RCC 7860 (cell line): ENCODE measurements at regions not wholly inside any gene's neighbourhood (a gene's known extent, or its start where the extent isn't known, plus 50 kb on each side); places are given as distances from the start of the nearest gene placed in this dataset.
"Not testable (repeated sequence)": the region's sequence is repeated elsewhere in the genome, so short reads cannot be mapped to it uniquely, and the experiment has no call there.

ENCODE experiments used
- DNase-seq: peaks from one replicate; pipeline ENCODE4 v3.0.0-alpha.2; 2015; ENCODE audit warnings: low spot score
- FAIRE-seq: peaks from 2 replicates; lab custom pipeline; 2012; peaks lifted over from hg19 to GRCh38; lab: Jason Lieb, UNC

GRCh38 chr10:29882766-29883165 is 176.6 kb downstream of the JCAD start:
- no peak for FAIRE-seq
- DNase-seq, result no peak

- DNase-seq (no peak), FAIRE-seq (no peak)
Measured at GRCh38 chr10:29881811-29882210, 177.6 kb downstream of the JCAD start.

DNA sequence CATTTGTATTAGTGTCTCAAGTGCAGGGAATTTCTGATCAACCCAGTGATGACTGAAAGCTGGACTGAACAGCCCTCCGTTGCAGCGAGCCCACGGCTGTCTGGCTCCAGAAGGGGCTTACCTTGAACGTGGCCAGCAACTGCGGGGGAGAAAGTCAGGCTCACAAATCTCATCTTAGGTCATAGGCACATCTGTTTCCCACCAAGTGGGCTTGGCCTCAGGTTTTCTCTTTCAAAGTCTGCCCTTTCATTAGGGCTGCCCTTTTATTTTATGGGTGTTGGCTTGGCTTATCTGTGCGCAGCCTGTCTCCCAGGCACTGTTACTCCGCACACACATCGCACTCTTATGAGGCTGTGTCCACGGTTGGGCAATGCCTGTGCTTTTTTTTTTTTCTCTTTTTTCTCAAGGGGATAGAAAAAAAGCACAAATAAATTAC is 178.0 kb downstream of the JCAD start:
- DNase-seq (no peak), FAIRE-seq (no peak)

- no peak for DNase-seq
- no peak for FAIRE-seq
Measured at GRCh38 chr10:29880856-29881255, 178.5 kb downstream of the JCAD start.

DNA sequence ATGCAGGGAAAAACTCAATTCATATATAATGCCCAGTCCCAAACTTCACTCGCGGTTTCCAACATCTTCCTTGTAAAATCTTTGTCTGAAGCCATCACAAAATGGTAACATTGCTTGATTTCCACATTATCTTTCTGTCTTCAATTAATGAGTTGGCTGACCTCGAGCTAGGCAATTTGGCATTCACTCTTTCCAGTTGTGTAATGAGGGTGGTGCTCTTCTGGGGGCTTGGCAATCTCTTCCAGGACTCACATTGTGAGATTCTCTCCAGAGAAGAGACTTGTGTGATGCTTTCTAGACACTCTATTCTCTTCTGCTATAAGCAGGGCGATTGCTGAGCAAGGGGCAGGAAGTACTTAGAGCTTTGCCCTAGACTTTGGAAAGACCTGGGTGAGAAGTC is 179.5 kb downstream of the JCAD start:
- no peak for FAIRE-seq
- DNase-seq, result no peak

GRCh38 chr10:29878492-29878891 is 180.9 kb downstream of the JCAD start:
- FAIRE-seq, result no peak
- no peak for DNase-seq

DNA sequence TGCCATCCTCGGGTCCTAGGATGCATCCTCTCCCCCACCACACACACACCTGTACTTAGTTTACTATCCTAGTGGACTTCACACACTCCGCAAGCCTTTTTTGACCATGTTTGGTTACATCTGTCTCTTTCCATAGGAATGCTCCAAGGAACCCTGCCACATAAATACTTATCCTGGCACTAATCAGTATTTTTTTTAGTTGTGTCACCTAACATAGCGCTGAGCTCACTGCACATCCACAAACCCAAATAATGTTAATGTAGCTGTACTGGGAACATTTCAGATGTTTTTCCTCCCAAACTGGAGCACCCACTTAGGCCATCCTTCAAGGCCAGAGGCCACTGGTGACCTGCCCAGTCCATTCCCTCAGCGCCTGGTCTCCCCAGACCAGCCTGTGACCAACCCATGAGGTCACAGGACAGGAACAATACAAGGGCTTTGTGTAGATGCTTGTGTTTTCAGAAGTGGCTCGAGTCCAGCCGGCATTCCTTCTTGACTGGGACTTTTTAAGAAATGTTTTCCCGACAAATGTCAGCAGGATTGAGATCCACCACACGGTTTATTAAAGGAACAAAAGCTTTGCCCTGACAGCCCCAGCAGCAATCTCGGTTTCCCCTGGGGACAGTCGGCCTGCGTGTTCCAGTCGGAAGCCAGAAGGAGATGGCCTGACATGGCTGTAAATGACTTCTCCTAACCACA is 181.4 kb downstream of the JCAD start:
- FAIRE-seq, result no peak

DNA sequence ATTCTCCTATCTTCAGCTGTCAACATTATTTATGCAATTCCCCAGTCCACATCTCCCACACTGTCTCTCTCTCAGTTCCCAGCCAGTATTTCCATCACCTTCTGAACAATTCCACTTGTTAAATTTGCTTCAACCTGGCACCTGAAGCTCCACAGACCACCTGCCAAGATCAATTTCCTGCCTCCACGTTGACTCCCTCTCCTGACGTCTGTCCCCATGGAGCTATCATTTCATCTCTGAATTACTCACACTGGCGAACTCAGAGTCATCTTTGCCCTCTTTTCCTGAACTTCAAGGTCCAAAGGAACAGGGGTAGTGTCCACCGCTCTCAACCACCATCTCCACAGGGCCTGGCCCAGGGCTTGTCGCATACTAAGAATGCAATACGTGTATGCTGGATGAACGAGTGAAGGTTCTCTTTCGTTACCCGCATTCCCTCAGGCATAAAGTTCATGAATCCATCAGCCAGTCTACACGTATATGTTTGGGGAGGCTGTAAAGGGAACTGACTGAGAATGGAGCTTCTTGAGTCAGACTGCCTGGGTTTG is 183.3 kb downstream of the JCAD start:
- no peak for DNase-seq
- FAIRE-seq, result no peak

More for the DNA sequence above, 181.4 kb downstream of the JCAD start:
- no peak for DNase-seq

DNA sequence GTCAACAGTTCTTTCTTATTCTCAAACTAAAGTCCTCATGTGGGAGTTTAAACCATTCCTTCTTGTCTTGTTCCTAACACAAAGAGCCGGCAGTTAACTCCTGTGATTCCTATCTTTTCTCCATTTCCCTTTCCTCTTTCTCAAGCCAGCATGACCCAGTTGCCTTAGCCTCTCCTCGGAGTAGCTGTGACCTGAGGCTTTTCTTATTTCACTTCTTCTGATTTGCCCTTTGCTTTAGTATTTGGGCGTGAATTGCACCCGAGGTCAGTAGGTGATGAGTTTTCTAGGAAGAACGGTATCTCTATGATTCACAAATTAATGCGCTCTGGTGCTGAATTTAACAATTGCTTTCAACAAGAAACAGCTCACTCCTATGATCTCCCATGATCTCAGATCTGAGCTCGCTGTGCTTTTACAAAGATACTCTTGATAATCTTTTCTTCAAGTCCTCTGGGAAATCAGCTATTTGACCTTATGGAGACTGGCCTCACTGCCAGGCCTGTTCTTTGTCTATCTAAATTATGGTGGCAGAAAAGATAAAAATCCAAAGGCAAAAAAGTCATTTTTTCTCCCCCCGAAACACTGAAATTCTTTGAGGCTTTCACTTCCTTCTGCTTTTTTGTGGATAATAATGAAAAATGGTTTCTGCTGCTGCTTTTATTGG is 184.6 kb downstream of the JCAD start:
- FAIRE-seq (no peak), DNase-seq (no peak)

GRCh38 chr10:29873941-29874484 is 185.4 kb downstream of the JCAD start:
- FAIRE-seq, result no peak
- no peak for DNase-seq

DNA sequence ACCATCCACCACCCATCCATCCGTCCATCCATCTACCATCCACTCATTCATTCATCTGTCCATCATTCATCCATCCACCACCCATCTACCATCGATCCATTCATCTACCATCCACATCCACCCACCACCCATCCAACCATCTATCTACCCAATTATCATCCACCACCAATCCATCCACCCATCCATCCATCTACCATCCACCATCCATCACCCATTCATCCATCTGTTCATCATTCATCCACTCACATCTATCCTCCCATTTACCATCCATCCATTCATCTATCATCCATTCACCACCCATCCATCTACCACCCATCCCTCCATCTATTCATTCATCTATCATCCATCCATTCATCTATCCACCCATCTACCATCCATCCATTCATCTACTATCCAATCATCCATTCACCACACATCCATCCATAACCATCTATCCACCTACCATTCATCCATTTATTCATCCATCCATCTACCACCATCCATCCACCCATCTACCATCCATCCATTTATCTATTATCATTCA is 188.8 kb downstream of the JCAD start:
- FAIRE-seq, result no peak
- DNase-seq, result no peak

GRCh38 chr10:29869593-29869992 is 189.8 kb downstream of the JCAD start:
- FAIRE-seq, result no peak
- DNase-seq, result no peak

DNA sequence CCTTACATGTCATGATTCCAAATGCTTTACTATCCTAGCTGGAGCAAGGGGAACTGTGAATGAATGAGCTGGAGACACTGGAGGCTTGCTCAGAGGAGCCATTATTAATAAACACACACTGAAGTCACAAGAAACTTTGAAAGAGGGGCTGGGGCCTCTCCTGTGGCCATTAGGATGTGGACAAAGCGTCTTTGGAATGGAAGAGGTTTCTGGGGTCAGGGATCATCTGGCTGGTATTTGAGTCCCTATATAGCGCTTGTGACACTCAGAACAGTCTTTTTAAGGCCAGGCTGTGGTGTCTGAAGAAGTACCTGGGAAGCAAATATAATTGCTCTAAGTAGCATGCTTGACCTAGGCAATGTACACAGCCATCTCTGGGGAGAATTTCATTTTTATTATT is 193.0 kb downstream of the JCAD start:
- FAIRE-seq (no peak), DNase-seq (no peak)

- no peak for DNase-seq
Measured at GRCh38 chr10:29865700-29866355, 193.6 kb downstream of the JCAD start.

GRCh38 chr10:29862923-29863614 is 196.3 kb downstream of the JCAD start:
- peak; percentile 99 for FAIRE-seq
- peak; percentile 90 for DNase-seq

More at GRCh38 chr10:29865700-29866355, 193.6 kb downstream of the JCAD start:
- FAIRE-seq, result no peak

- DNase-seq (peak; percentile 49), FAIRE-seq (no peak)
Measured at GRCh38 chr10:29861811-29862505, 197.4 kb downstream of the JCAD start.

DNA sequence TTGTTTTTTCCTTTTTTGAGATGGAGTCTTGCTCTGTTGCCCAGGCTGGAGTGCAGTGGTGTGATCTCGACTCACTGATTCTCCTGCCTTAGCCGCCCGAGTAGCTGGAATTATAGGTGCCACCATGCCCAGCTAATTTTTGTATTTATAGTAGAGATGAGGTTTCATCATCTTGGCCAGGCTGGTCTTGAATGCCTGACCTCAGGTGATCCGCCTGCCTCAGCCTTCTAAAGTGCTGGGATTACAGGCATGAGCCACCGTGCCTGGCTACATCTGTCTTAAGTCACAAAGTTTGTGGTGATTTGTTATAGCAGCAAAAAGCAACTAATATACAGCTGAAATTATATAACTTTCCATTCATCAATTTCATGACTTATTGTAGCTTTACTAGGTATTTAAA is 198.2 kb downstream of the JCAD start:
- DNase-seq, FAIRE-seq: not testable (repeated sequence)

- FAIRE-seq (no peak), DNase-seq (no peak)
Measured at GRCh38 chr10:29860166-29860565, 199.2 kb downstream of the JCAD start.

DNA sequence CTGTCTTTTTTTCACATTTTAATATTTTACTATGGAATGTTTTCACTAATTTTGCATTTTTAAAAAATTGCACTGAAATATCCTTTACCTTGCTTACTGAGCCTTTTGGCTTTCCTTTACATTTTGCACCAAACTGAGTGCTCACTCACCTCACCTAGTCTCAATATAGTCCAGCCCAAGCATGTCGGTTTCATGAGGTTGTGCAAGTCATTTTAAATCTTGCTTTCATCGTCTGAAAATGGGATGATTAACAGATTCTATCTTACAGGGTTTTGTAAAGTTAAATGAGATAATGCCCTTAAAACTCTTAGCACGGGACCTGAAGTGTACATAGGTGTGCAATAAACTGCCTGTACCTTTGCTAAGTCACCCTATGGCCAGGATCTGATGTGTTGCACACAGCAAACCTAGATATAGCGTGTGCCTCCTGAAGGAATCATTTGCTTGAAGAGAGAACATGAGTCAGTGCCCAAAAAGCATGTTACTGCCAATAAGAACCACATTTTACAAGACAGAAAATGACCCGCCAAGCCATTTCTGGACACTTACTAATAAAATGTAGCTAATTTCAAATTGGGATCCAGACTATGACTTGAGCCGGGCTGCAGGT is 199.8 kb downstream of the JCAD start:
- FAIRE-seq, result no peak
- no peak for DNase-seq
